GM12878 (cell line): ENCODE measurements at regions not wholly inside any gene's neighbourhood (a gene's known extent, or its start where the extent isn't known, plus 50 kb on each side); places are given as distances from the start of the nearest gene placed in this dataset.

Source experiments
- ATAC-seq: fragments of 200-7000 bp; cut with Tn5 transposase; 3 replicates; pipeline ENCODE4 v1.9.1; 2020; ENCODE audit warnings: mild to moderate bottlenecking, moderate library complexity
- BruUV-seq: library from RNA; stranded (reverse); fragments of 400-500 nt; replicated peaks from 2 replicates; lab custom pipeline; 2021; lab: Mats Ljungman, UMichigan
- CTCF ChIA-PET: fragments of 300-600 bp; sonication (Branson Sonifier 250); formaldehyde crosslinking; extraction: SDS; loops from one replicate; lab custom pipeline; 2021; ENCODE audit warnings: inconsistent platforms; lab: Yijun Ruan, JAX
- POLR2A ChIA-PET: fragments of 350-600 bp; formaldehyde crosslinking; extraction: SDS; loops from one replicate; lab custom pipeline; 2021; ENCODE audit warnings: inconsistent platforms; lab: Charles Lee
- RAD21 ChIA-PET: fragments of 300-600 bp; sonication (Branson Sonifier 250); formaldehyde crosslinking; loops from one replicate; lab custom pipeline; 2023; ENCODE audit warnings: antibody characterized with exemption; ENCODE audit not compliant: unreplicated experiment; lab: Charles Lee
- SMC1A ChIA-PET: fragments of 300-600 bp; sonication (Branson Sonifier 250); formaldehyde crosslinking; loops from one replicate; lab custom pipeline; 2023; ENCODE audit not compliant: unreplicated experiment, uncharacterized antibody; lab: Charles Lee
- DNase-seq: peaks from one replicate; pipeline ENCODE4 v3.0.0-alpha.2; 2011; ENCODE audit warnings: low read depth, low spot score
- FAIRE-seq: peaks from 3 replicates; lab custom pipeline; 2011; peaks lifted over from hg19 to GRCh38; lab: Jason Lieb, UNC
- H2AFZ ChIP-seq: 2 replicates; pipeline ENCODE4 v1.6.0; 2011; ENCODE audit warnings: low read depth, low read length, control low read depth; ENCODE audit not compliant: control insufficient read depth
- H3K27ac ChIP-seq: 2 replicates; pipeline ENCODE4 v1.5.1; 2011; ENCODE audit warnings: control low read depth; ENCODE audit not compliant: control insufficient read depth, insufficient read depth
- H3K27me3 ChIP-seq, 2 experiments: replicated peaks in 1 of 2; 2 replicates each; pipeline versions ENCODE4 v1.6.0 to v1.6.1; 2011; ENCODE audit warnings: low read length in 1 of 2; ENCODE audit not compliant: control insufficient read depth in 2 of 2, insufficient read depth in 2 of 2
- H3K36me3 ChIP-seq, 2 experiments: 2 replicates each; pipeline ENCODE4 v1.5.1; 2011; ENCODE audit warnings: low read length in 1 of 2; ENCODE audit not compliant: control insufficient read depth in 2 of 2, insufficient read depth in 2 of 2
- H3K4me1 ChIP-seq: 2 replicates; pipeline ENCODE4 v1.6.1; 2011; ENCODE audit warnings: mild to moderate bottlenecking, low read length, moderate library complexity, mixed read lengths; ENCODE audit not compliant: control insufficient read depth, insufficient read depth
- H3K4me2 ChIP-seq: 2 replicates; pipeline ENCODE4 v1.6.0; 2011; ENCODE audit warnings: control low read depth; ENCODE audit not compliant: control insufficient read depth, insufficient read depth
- H3K4me3 ChIP-seq: fragments of 200-600 bp; sonication (generic); 2 replicates; pipeline ENCODE4 v1.5.1; 2016
- H3K79me2 ChIP-seq: 2 replicates; pipeline ENCODE4 v1.6.0; 2011; ENCODE audit warnings: low read length; ENCODE audit not compliant: control insufficient read depth, insufficient read depth
- H3K9ac ChIP-seq: 2 replicates; pipeline ENCODE4 v1.8.0; 2011; ENCODE audit warnings: low read length, control low read depth, mixed read lengths; ENCODE audit not compliant: control insufficient read depth, insufficient read depth
- H3K9me3 ChIP-seq: replicated peaks from 3 replicates; pipeline ENCODE4 v1.5.1; 2011; ENCODE audit warnings: mild to moderate bottlenecking, low read length; ENCODE audit not compliant: control insufficient read depth, insufficient read depth
- H4K20me1 ChIP-seq: 2 replicates; pipeline ENCODE4 v1.6.0; 2011; ENCODE audit not compliant: control insufficient read depth, insufficient read depth
- CHD2 ChIP-seq: IDR thresholded peaks from 2 replicates; pipeline ENCODE4 v1.6.1; 2011; ENCODE audit warnings: low read depth, low read length, improper control_type of control experiment, borderline replicate concordance
- EP300 ChIP-seq, 2 experiments: fragments of 150-350 bp in 1 of 2; IDR thresholded peaks; 2 replicates each; pipeline ENCODE4 v1.6.1; 2011 to 2012; ENCODE audit warnings: low read depth in 2 of 2, low read length in 2 of 2, borderline replicate concordance in 1 of 2, improper control_type of control experiment in 1 of 2, inconsistent platforms in 1 of 2; ENCODE audit not compliant: control insufficient read depth in 1 of 2
- EZH2 ChIP-seq: IDR thresholded peaks from 2 replicates; pipeline ENCODE4 v1.6.1; 2012; ENCODE audit warnings: low read depth, mild to moderate bottlenecking, control low read depth, inconsistent platforms, low read length, borderline replicate concordance; ENCODE audit not compliant: control insufficient read depth
- HSF1 ChIP-seq: fragments of 150-350 bp; IDR thresholded peaks from 2 replicates; pipeline ENCODE4 v1.6.1; 2014; ENCODE audit warnings: mild to moderate bottlenecking, low read depth, low read length
- KAT2A ChIP-seq: conservative IDR thresholded peaks from 2 replicates; pipeline ENCODE4 v1.6.1; 2011; ENCODE audit warnings: low read depth, low read length; ENCODE audit not compliant: control insufficient read depth
- MEF2A ChIP-seq: IDR thresholded peaks from 2 replicates; pipeline ENCODE4 v1.6.1; 2011; ENCODE audit warnings: low read depth, mild to moderate bottlenecking, low read length, moderate library complexity; ENCODE audit not compliant: insufficient read depth
- MYC ChIP-seq: IDR thresholded peaks from 2 replicates; pipeline ENCODE4 v1.6.1; 2011; ENCODE audit warnings: mild to moderate bottlenecking, low read length, moderate library complexity, inconsistent platforms; ENCODE audit not compliant: insufficient read depth, insufficient replicate concordance, insufficient read length, severe bottlenecking
- PML ChIP-seq: IDR thresholded peaks from 2 replicates; pipeline ENCODE4 v1.6.1; 2012; ENCODE audit warnings: low read length, inconsistent platforms
- POU2F2 ChIP-seq: IDR thresholded peaks from 3 replicates; pipeline ENCODE4 v1.6.1; 2011; ENCODE audit warnings: low read depth, mild to moderate bottlenecking, low read length, borderline replicate concordance
- RELA ChIP-seq: fragments of 450-650 bp; IDR thresholded peaks from 2 replicates; pipeline ENCODE4 v1.8.0; 2014; ENCODE audit warnings: borderline replicate concordance; ENCODE audit not compliant: partially characterized antibody
- RFX5 ChIP-seq: IDR thresholded peaks from 2 replicates; pipeline ENCODE4 v1.6.1; 2011; ENCODE audit warnings: low read depth, low read length, improper control_type of control experiment
- SIX5 ChIP-seq: IDR thresholded peaks from 2 replicates; pipeline ENCODE4 v1.6.1; 2011; ENCODE audit warnings: mild to moderate bottlenecking, low read depth, low read length, moderate library complexity; ENCODE audit not compliant: severe bottlenecking
- STAT3 ChIP-seq: IDR thresholded peaks from 2 replicates; pipeline ENCODE4 v1.6.1; 2011; ENCODE audit warnings: low read depth, low read length, improper control_type of control experiment
- SUPT20H ChIP-seq: IDR thresholded peaks from 2 replicates; pipeline ENCODE4 v1.6.1; 2011; ENCODE audit warnings: low read depth, mild to moderate bottlenecking, low read length, moderate library complexity, borderline replicate concordance; ENCODE audit not compliant: control insufficient read depth
- TAF1 ChIP-seq: IDR thresholded peaks from 2 replicates; pipeline ENCODE4 v1.6.1; 2011; ENCODE audit warnings: mild to moderate bottlenecking, low read depth, low read length, borderline replicate concordance
- ZNF384 ChIP-seq: IDR thresholded peaks from 2 replicates; pipeline ENCODE4 v1.6.1; 2012; ENCODE audit warnings: low read depth, mild to moderate bottlenecking, low read length, improper control_type of control experiment, borderline replicate concordance
- WGBS: methylation state at CpG from one replicate; pipeline ENCODE4 v1.1.6; 2016; ENCODE audit warnings: low lambda C conversion rate; ENCODE audit not compliant: insufficient replicate concordance, insufficient coverage; ENCODE audit errors: missing lambda C conversion rate; 5-methylcytosine and 5-hydroxymethylcytosine counted together
- in situ Hi-C: fragments of 300-500 bp; cut with MboI; formaldehyde crosslinking; loops from 9 replicates; pipeline ENCODE4 v1.14.3; 2018; ENCODE audit warnings: mixed read lengths
- intact Hi-C: fragments of 100-400 bp; cut with micrococcal nuclease; formaldehyde crosslinking; loops from one replicate; pipeline ENCODE4 v1.14.2; 2022; ENCODE audit not compliant: unreplicated experiment
- TF ChIP-seq, protein P1 (sequence below): IDR thresholded peaks from 2 replicates; pipeline ENCODE4 v1.6.1; 2012; ENCODE audit warnings: low read length, inconsistent platforms
- TF ChIP-seq, protein P2 (sequence below): fragments of 450-650 bp; IDR thresholded peaks from 2 replicates; pipeline ENCODE4 v1.6.1; 2014; ENCODE audit warnings: mild to moderate bottlenecking

DNA sequence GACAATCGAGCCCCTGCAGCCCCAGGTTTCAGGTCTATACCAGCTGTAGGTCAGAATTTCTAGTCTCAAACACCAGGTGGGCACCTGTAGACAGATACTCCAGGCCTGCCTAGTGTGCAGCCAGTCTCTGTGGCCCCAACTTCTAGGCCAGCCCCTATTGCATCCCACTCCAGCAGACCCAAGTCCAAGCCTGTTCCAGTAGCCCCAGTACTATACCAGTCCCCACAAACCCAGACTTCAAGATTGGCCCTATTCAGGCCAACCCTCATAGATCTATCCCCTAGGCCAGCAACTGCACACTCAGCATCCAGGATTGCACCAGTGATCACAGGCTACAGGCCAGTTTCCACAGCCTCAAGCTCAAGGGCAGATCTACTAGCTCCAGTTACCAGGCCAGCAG is 344.0 kb downstream of the PYDC2 start:
- Histone ChIP-seq H3K4me3 (no peak overlapping the region), H3K9me3 (no peaks in the 10 kb centered on the region; the same call in 2 of the 3 replicates), H3K4me1 (no peaks in the 10 kb centered on the region), H3K4me2 (no peak overlapping the region), H4K20me1 (no peaks in the 10 kb centered on the region), H3K27ac (no peak overlapping the region), H2AFZ (no peak overlapping the region), H3K27me3 (no peaks in the 10 kb centered on the region), H3K79me2 (no peaks in the 10 kb centered on the region), H3K9ac (no peak overlapping the region), H3K36me3 (no peaks in the 10 kb centered on the region)
- BruUV-seq, result no TSS peak
- ChIA-PET SMC1A (interaction anchor here (1.1 kb wide), 1 partner anchor 8 kb away, joined by 3 read pairs; no protein-coding TSS in a partner anchor), CTCF (no interaction called here), POLR2A (no interaction called here), RAD21 (no interaction called here)
- WGBS, result 0% methylated on average over 1 of the region's 1 CpG
- intact Hi-C loops, result no loop called here
- TF ChIP-seq MEF2A, result no peak
- TF ChIP-seq MYC, result no peak
- no peak for TF ChIP-seq STAT3
- no peak for TF ChIP-seq ZNF384
- no peak for TF ChIP-seq TAF1
- TF ChIP-seq HSF1, result no peak
- no peak for TF ChIP-seq EP300 (IDR thresholded peaks at IDR 0.05; ENCODE audit: borderline replicate concordance in 1 of 2, control insufficient read depth in 1 of 2, low read depth in 2 of 2, low read length in 2 of 2)
- TF ChIP-seq POU2F2, result no peak
- no peak for TF ChIP-seq SIX5
- TF ChIP-seq PML, result no peak
- TF ChIP-seq, protein P1, sequence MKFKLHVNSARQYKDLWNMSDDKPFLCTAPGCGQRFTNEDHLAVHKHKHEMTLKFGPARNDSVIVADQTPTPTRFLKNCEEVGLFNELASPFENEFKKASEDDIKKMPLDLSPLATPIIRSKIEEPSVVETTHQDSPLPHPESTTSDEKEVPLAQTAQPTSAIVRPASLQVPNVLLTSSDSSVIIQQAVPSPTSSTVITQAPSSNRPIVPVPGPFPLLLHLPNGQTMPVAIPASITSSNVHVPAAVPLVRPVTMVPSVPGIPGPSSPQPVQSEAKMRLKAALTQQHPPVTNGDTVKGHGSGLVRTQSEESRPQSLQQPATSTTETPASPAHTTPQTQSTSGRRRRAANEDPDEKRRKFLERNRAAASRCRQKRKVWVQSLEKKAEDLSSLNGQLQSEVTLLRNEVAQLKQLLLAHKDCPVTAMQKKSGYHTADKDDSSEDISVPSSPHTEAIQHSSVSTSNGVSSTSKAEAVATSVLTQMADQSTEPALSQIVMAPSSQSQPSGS, result no peak
- no peak for TF ChIP-seq KAT2A
- TF ChIP-seq RELA, result no peak
- TF ChIP-seq, protein P2, sequence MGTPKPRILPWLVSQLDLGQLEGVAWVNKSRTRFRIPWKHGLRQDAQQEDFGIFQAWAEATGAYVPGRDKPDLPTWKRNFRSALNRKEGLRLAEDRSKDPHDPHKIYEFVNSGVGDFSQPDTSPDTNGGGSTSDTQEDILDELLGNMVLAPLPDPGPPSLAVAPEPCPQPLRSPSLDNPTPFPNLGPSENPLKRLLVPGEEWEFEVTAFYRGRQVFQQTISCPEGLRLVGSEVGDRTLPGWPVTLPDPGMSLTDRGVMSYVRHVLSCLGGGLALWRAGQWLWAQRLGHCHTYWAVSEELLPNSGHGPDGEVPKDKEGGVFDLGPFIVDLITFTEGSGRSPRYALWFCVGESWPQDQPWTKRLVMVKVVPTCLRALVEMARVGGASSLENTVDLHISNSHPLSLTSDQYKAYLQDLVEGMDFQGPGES, result no peak
- no peak for TF ChIP-seq CHD2
- no peak for TF ChIP-seq SUPT20H
- no peak for TF ChIP-seq EZH2
- TF ChIP-seq RFX5, result no peak
- no peak for DNase-seq
- in situ Hi-C loops, result no loop called here
- no peak for FAIRE-seq
- no peak for ATAC-seq
